CD4-positive, alpha-beta memory T cell (primary cell): ENCODE measurements at regions not wholly inside any gene's neighbourhood (a gene's known extent, or its start where the extent isn't known, plus 50 kb on each side); places are given as distances from the start of the nearest gene placed in this dataset.

ENCODE experiments used
- CTCF ChIA-PET: fragments of 350-600 bp; sonication (Branson Sonifier 250); formaldehyde crosslinking; loops from one replicate; lab custom pipeline; 2021; ENCODE audit warnings: inconsistent platforms; ENCODE audit not compliant: partially characterized antibody; lab: Charles Lee
- POLR2A ChIA-PET: fragments of 350-600 bp; sonication (Branson Sonifier 250); formaldehyde crosslinking; loops from one replicate; lab custom pipeline; 2021; ENCODE audit not compliant: partially characterized antibody; lab: Charles Lee
- DNase-seq, 5 donors: peaks; one replicate each; pipeline versions ENCODE4 v3.0.0 to v3.0.0-alpha.2; 2020 to 2022; ENCODE audit warnings: mixed read lengths in 1 of 5
- H3K27ac ChIP-seq: one replicate; pipeline ENCODE4 v1.7.0; 2013; ENCODE audit warnings: low read depth, low read length
- H3K27me3 ChIP-seq: 2 replicates; pipeline ENCODE4 v1.7.0; 2013; ENCODE audit warnings: mild to moderate bottlenecking, low read length, moderate library complexity; ENCODE audit not compliant: insufficient read depth
- H3K36me3 ChIP-seq: 2 replicates; pipeline ENCODE4 v1.7.0; 2013; ENCODE audit warnings: mild to moderate bottlenecking, low read length, moderate library complexity; ENCODE audit not compliant: insufficient read depth
- H3K4me1 ChIP-seq: 2 replicates; pipeline ENCODE4 v1.7.0; 2013; ENCODE audit warnings: mild to moderate bottlenecking, low read length, moderate library complexity; ENCODE audit not compliant: insufficient read depth
- H3K4me3 ChIP-seq, 2 donors: one replicate each; pipeline ENCODE4 v1.7.0; 2013; ENCODE audit warnings: low read length in 2 of 2, mild to moderate bottlenecking in 1 of 2
- H3K9me3 ChIP-seq, 2 donors: one replicate each; pipeline ENCODE4 v1.7.0; 2013; ENCODE audit warnings: low read length in 2 of 2, control low read depth in 1 of 2; ENCODE audit not compliant: control insufficient read depth in 1 of 2
- H3K27ac Mint-ChIP-seq, 7 donors: one replicate each; pipeline ENCODE4 v1.8.0; 2020 to 2021; ENCODE audit warnings: mixed read lengths in 7 of 7, mild to moderate bottlenecking in 6 of 7, inconsistent platforms in 3 of 7, moderate library complexity in 3 of 7
- H3K27me3 Mint-ChIP-seq, 2 donors: one replicate each; pipeline ENCODE4 v1.8.0; 2020 to 2021; ENCODE audit warnings: mixed read lengths in 2 of 2
- H3K36me3 Mint-ChIP-seq, 2 donors: one replicate each; pipeline ENCODE4 v1.8.0; 2020 to 2021; ENCODE audit warnings: mixed read lengths in 2 of 2, inconsistent platforms in 1 of 2, mild to moderate bottlenecking in 1 of 2
- H3K4me1 Mint-ChIP-seq, 4 donors: one replicate each; pipeline ENCODE4 v1.8.0; 2020 to 2021; ENCODE audit warnings: mixed read lengths in 4 of 4, mild to moderate bottlenecking in 1 of 4
- H3K4me3 Mint-ChIP-seq, 8 donors: one replicate each; pipeline ENCODE4 v1.8.0; 2020 to 2021; ENCODE audit warnings: mixed read lengths in 8 of 8, mild to moderate bottlenecking in 7 of 8, moderate library complexity in 6 of 8, inconsistent platforms in 3 of 8
- H3K9me3 Mint-ChIP-seq, 8 donors: one replicate each; pipeline ENCODE4 v1.8.0; 2020 to 2021; ENCODE audit warnings: mixed read lengths in 8 of 8, mild to moderate bottlenecking in 5 of 8, inconsistent platforms in 3 of 8, moderate library complexity in 1 of 8
- intact Hi-C: fragments of 100-400 bp; cut with micrococcal nuclease; formaldehyde crosslinking; loops from one replicate; pipeline ENCODE4 v1.15.1; 2023

- H3K27me3 ChIP-seq, result no peaks in the 10 kb centered on the region
- no peak overlapping the region for H3K4me3 ChIP-seq
- intact Hi-C loops, result no loop called here
- Mint-ChIP-seq H3K36me3 (no peaks in the 10 kb centered on the region), H3K4me3 (no peak overlapping the region), H3K27me3 (no peaks in the 10 kb centered on the region), H3K9me3 (peaks cover 0 to 16% (median 8%) of the 10 kb centered on the region in 8 donors), H3K4me1 (no peaks in the 10 kb centered on the region), H3K27ac (no peak overlapping the region)
- no peaks in the 10 kb centered on the region for H3K9me3 ChIP-seq
- DNase-seq, result no peak
- H3K27ac ChIP-seq, result no peak overlapping the region
- H3K4me1 ChIP-seq, result no peaks in the 10 kb centered on the region
- no peaks in the 10 kb centered on the region for H3K36me3 ChIP-seq
- CTCF ChIA-PET, result no interaction called here
- POLR2A ChIA-PET, result no interaction called here
Observed at GRCh38 chr3:174755833-174756829, 103.0 kb upstream of the NAALADL2 start.

DNA sequence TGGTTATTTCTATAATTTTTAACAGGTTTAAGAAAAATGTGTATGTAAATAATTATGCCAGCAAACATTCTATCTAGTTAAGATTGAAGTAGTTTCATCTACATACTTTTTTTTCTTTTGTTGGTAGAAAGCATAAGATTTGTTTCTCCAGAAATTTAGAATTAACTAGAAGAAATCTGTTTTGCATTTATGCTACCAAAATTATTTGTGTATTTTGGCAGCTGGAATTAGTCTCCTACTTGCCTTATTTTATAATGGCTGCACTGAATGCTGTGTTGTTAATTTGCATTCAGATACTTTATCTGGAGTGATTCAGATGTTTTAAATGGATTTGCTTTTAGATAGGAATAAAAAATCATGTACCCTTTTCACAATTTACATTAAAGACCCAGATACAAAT lies 100.2 kb upstream of the NAALADL2 start:
- no peak for DNase-seq
- no peaks in the 10 kb centered on the region for H3K9me3 ChIP-seq
- no peaks in the 10 kb centered on the region for H3K4me1 Mint-ChIP-seq
- H3K27me3 Mint-ChIP-seq, result no peaks in the 10 kb centered on the region
- H3K4me3 ChIP-seq, result no peak overlapping the region
- no peaks in the 10 kb centered on the region for H3K4me1 ChIP-seq
- H3K36me3 ChIP-seq, result no peaks in the 10 kb centered on the region
- H3K27me3 ChIP-seq, result no peaks in the 10 kb centered on the region
- intact Hi-C loops, result no loop called here
- ChIA-PET POLR2A (no interaction called here), CTCF (no interaction called here)
- no peak overlapping the region for H3K27ac ChIP-seq
- H3K27ac Mint-ChIP-seq, result no peak overlapping the region
- no peaks in the 10 kb centered on the region for H3K36me3 Mint-ChIP-seq
- peaks cover 0 to 10% (median 2%) of the 10 kb centered on the region in 8 donors for H3K9me3 Mint-ChIP-seq
- H3K4me3 Mint-ChIP-seq, result no peak overlapping the region

DNA sequence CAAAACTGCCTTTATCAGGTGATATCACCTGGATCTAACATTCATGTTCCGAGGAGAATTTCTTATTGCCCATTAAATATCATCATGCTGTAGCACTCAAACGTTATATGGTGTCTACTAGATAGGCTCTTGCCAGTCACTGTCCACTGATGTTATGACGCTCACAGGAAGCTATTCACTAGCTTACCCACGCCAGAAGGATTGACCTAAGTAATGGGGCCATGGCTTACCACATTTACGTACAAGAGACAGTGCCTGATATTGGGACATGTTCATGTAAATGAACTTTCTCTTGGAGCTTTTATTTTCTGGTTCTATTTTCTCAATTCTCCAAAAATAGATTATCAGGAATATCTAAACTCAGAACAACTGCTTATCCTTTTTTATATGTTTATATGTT lies 91.7 kb upstream of the NAALADL2 start:
- Mint-ChIP-seq H3K9me3 (peaks cover 0 to 9% (median 0%) of the 10 kb centered on the region in 8 donors), H3K4me3 (no peak overlapping the region), H3K27me3 (no peaks in the 10 kb centered on the region), H3K36me3 (no peaks in the 10 kb centered on the region), H3K27ac (no peak overlapping the region), H3K4me1 (no peaks in the 10 kb centered on the region)
- Histone ChIP-seq H3K36me3 (no peaks in the 10 kb centered on the region), H3K4me1 (no peaks in the 10 kb centered on the region), H3K27me3 (no peaks in the 10 kb centered on the region), H3K27ac (no peak overlapping the region), H3K9me3 (no peaks in the 10 kb centered on the region), H3K4me3 (no peak overlapping the region)
- POLR2A ChIA-PET, result no interaction called here
- intact Hi-C loops, result no loop called here
- CTCF ChIA-PET, result no interaction called here
- no peak for DNase-seq

DNA sequence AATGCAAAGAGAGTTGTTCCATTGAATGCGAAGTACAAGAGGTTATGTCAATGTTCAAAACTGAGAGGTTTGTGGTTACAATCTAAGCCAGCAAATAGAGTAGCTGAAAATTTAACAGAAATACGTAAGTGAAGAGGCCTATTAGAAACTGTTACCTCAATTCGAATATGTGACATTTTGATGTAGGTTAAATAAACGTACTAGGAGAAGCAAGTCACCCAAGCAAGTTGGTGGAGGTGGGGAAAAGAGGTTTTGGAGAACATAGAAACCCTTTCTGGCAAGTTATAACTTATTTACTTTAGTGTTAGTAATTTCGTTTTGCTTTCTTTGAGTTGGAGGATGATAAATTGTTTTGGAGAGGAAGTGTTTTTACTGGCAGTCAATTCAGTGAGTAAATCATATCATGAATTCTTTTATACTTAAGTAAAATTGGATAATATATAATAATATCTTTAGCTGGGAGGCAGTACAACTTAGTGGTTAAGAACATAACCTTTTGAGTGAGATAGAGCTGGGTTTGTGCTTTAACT lies 91.2 kb upstream of the NAALADL2 start:
- Mint-ChIP-seq H3K9me3 (peaks cover 0 to 12% (median 0%) of the 10 kb centered on the region in 8 donors), H3K4me1 (no peaks in the 10 kb centered on the region), H3K27ac (no peak overlapping the region), H3K27me3 (no peaks in the 10 kb centered on the region), H3K36me3 (no peaks in the 10 kb centered on the region), H3K4me3 (no peak overlapping the region)
- CTCF ChIA-PET, result no interaction called here
- no peak overlapping the region for H3K27ac ChIP-seq
- intact Hi-C loops, result no loop called here
- H3K27me3 ChIP-seq, result no peaks in the 10 kb centered on the region
- DNase-seq, result no peak
- H3K9me3 ChIP-seq, result no peaks in the 10 kb centered on the region
- no peak overlapping the region for H3K4me3 ChIP-seq
- no peaks in the 10 kb centered on the region for H3K36me3 ChIP-seq
- POLR2A ChIA-PET, result no interaction called here
- no peaks in the 10 kb centered on the region for H3K4me1 ChIP-seq

DNA sequence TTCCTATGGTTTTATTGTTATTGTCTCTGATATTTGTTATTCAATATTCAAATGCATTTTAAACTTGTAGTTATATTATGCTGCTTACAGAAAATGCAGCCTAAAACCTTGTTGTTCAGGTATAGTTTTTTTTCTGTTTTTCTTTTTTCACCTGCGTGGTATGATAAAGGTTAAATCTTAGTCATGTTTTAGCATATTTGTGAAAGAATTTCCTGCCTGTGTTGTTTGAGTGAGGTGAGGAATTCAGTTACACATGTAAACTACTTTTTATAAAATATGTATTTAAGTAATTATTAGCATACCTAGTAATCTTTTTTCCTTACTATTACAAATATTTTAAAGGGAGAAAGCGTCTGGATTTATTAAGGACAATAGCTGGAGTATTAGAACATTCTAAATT lies 90.0 kb upstream of the NAALADL2 start:
- Histone ChIP-seq H3K27me3 (no peaks in the 10 kb centered on the region), H3K9me3 (no peaks in the 10 kb centered on the region), H3K4me3 (no peak overlapping the region), H3K36me3 (no peaks in the 10 kb centered on the region), H3K4me1 (no peaks in the 10 kb centered on the region), H3K27ac (no peak overlapping the region)
- ChIA-PET CTCF (no interaction called here), POLR2A (no interaction called here)
- Mint-ChIP-seq H3K27me3 (no peaks in the 10 kb centered on the region), H3K27ac (no peak overlapping the region), H3K4me1 (no peaks in the 10 kb centered on the region), H3K9me3 (peaks cover 0 to 13% (median 0%) of the 10 kb centered on the region in 8 donors), H3K4me3 (no peak overlapping the region), H3K36me3 (no peaks in the 10 kb centered on the region)
- no peak for DNase-seq
- intact Hi-C loops, result no loop called here

GRCh38 chr3:174775603-174776002 lies 83.5 kb upstream of the NAALADL2 start:
- Mint-ChIP-seq H3K4me1 (no peaks in the 10 kb centered on the region), H3K9me3 (peaks cover 0 to 17% (median 7%) of the 10 kb centered on the region in 8 donors), H3K4me3 (no peak overlapping the region), H3K27ac (no peak overlapping the region), H3K27me3 (no peaks in the 10 kb centered on the region), H3K36me3 (no peaks in the 10 kb centered on the region)
- POLR2A ChIA-PET, result no interaction called here
- H3K27ac ChIP-seq, result no peak overlapping the region
- CTCF ChIA-PET, result no interaction called here
- no peaks in the 10 kb centered on the region for H3K36me3 ChIP-seq
- no peaks in the 10 kb centered on the region for H3K27me3 ChIP-seq
- H3K9me3 ChIP-seq, result no peaks in the 10 kb centered on the region
- no peak overlapping the region for H3K4me3 ChIP-seq
- no peaks in the 10 kb centered on the region for H3K4me1 ChIP-seq
- intact Hi-C loops, result no loop called here
- no peak for DNase-seq

- CTCF ChIA-PET, result no interaction called here
- no peaks in the 10 kb centered on the region for H3K9me3 ChIP-seq
- H3K4me1 Mint-ChIP-seq, result no peaks in the 10 kb centered on the region
Observed at GRCh38 chr3:174776123-174776522, 83.0 kb upstream of the NAALADL2 start.

More at GRCh38 chr3:174776123-174776522, 83.0 kb upstream of the NAALADL2 start:
- Histone ChIP-seq H3K27me3 (no peaks in the 10 kb centered on the region), H3K4me3 (no peak overlapping the region), H3K4me1 (no peaks in the 10 kb centered on the region), H3K27ac (no peak overlapping the region), H3K36me3 (no peaks in the 10 kb centered on the region)
- DNase-seq, result no peak
- H3K27me3 Mint-ChIP-seq, result no peaks in the 10 kb centered on the region
- no peak overlapping the region for H3K4me3 Mint-ChIP-seq
- intact Hi-C loops, result no loop called here
- H3K36me3 Mint-ChIP-seq, result no peaks in the 10 kb centered on the region
- peaks cover 0 to 15% (median 8%) of the 10 kb centered on the region in 8 donors for H3K9me3 Mint-ChIP-seq
- no peak overlapping the region for H3K27ac Mint-ChIP-seq
- POLR2A ChIA-PET, result no interaction called here
